Superior temporal gyrus (tissue), 1 donor: ENCODE measurements at regions not wholly inside any gene's neighbourhood (a gene's known extent, or its start where the extent isn't known, plus 50 kb on each side); places are given as distances from the start of the nearest gene placed in this dataset.

Source experiments
- DNase-seq: peaks from one replicate; pipeline ENCODE4 v3.0.0-alpha.2; 2016; ENCODE audit errors: extremely low spot score

GRCh38 chr6:28707387-28708282 lies 182.0 kb downstream of the GPX5 start:
- DNase-seq = no peak

- DNase-seq = no peak
Measured at GRCh38 chr6:28709478-28710349, 184.0 kb downstream of the GPX5 start.

- DNase-seq = no peak
Measured at GRCh38 chr6:28710466-28711191, 184.9 kb downstream of the GPX5 start.

- DNase-seq = no peak
Measured at GRCh38 chr6:28711325-28711724, 185.6 kb downstream of the GPX5 start.

GRCh38 chr6:28711788-28712341 lies 186.2 kb downstream of the GPX5 start:
- DNase-seq = no peak

GRCh38 chr6:28712982-28713381 lies 187.3 kb downstream of the GPX5 start:
- no peak for DNase-seq

- no peak for DNase-seq
Measured at GRCh38 chr6:28719275-28719940, 193.7 kb downstream of the GPX5 start.

- DNase-seq = no peak
Measured at GRCh38 chr6:28720357-28721231, 194.9 kb downstream of the GPX5 start.

GRCh38 chr6:28721372-28721771 lies 195.7 kb downstream of the GPX5 start:
- no peak for DNase-seq

- DNase-seq = no peak
Measured at GRCh38 chr6:28724395-28724794, 198.7 kb downstream of the GPX5 start.

- no peak for DNase-seq
Measured at GRCh38 chr6:28725274-28725809, 198.4 kb downstream of the TRIM27 start.

- no peak for DNase-seq
Measured at GRCh38 chr6:28725890-28726348, 197.9 kb downstream of the TRIM27 start.

- DNase-seq = no peak
Measured at GRCh38 chr6:28726569-28727309, 197.0 kb downstream of the TRIM27 start.

- no peak for DNase-seq
Measured at GRCh38 chr6:28727559-28728211, 196.1 kb downstream of the TRIM27 start.

- DNase-seq = no peak
Measured at GRCh38 chr6:28729501-28730402, 194.0 kb downstream of the TRIM27 start.

- no peak for DNase-seq
Measured at GRCh38 chr6:28732052-28732451, 191.7 kb downstream of the TRIM27 start.

- no peak for DNase-seq
Measured at GRCh38 chr6:28734443-28734959, 189.3 kb downstream of the TRIM27 start.
